Vagina (tissue), 2 donors: ENCODE measurements at regions not wholly inside any gene's neighbourhood (a gene's known extent, or its start where the extent isn't known, plus 50 kb on each side); places are given as distances from the start of the nearest gene placed in this dataset.

Experiments used
- DNase-seq, 2 donors: peaks; one replicate each; pipeline ENCODE4 v3.0.0-alpha.2; 2017; ENCODE audit errors: extremely low spot score in 2 of 2
- H3K27ac ChIP-seq: fragments of 200-600 bp; sonication (generic); one replicate; pipeline ENCODE4 v1.5.1; 2019
- H3K27me3 ChIP-seq: fragments of 200-600 bp; sonication (generic); one replicate; pipeline ENCODE4 v1.5.1; 2019
- H3K36me3 ChIP-seq, 2 donors: fragments of 200-600 bp; sonication (generic); one replicate each; pipeline ENCODE4 v1.5.1; 2017 to 2019
- H3K4me1 ChIP-seq: fragments of 200-600 bp; sonication (generic); one replicate; pipeline ENCODE4 v1.5.1; 2019
- H3K4me3 ChIP-seq, 2 donors: fragments of 200-600 bp; sonication (generic); 1 replicate in 1 of 2; 2 replicates in 1 of 2; pipeline ENCODE4 v1.5.1; 2016 to 2019
- H3K9me3 ChIP-seq: fragments of 200-600 bp; sonication (generic); one replicate; pipeline ENCODE4 v1.5.1; 2019
- CTCF ChIP-seq, 3 experiments: fragments of 450-650 bp in 2 of 3; fragments of 200-600 bp in 1 of 3; sonication (generic) in 1 of 3; IDR thresholded peaks; one replicate each; pipeline ENCODE4 v1.5.1; 2017 to 2019; ENCODE audit warnings: antibody characterized with exemption in 3 of 3, mild to moderate bottlenecking in 2 of 3, moderate library complexity in 2 of 3
- POLR2A ChIP-seq, 2 donors: fragments of 450-650 bp; IDR thresholded peaks; one replicate each; pipeline ENCODE4 v1.6.1; 2017; ENCODE audit warnings: antibody characterized with exemption in 2 of 2, mild to moderate bottlenecking in 2 of 2, moderate library complexity in 2 of 2
- POLR2AphosphoS5 ChIP-seq, 2 donors: sonication (generic); formaldehyde crosslinking; IDR thresholded peaks; one replicate each; pipeline ENCODE4 v1.9.0; 2017; ENCODE audit warnings: antibody characterized with exemption in 2 of 2, mild to moderate bottlenecking in 2 of 2, low read depth in 1 of 2; ENCODE audit not compliant: insufficient read depth in 1 of 2
- intact Hi-C: fragments of 100-400 bp; cut with DNase I; formaldehyde crosslinking; loops from one replicate; pipeline ENCODE4 v1.15.1; 2023

DNA sequence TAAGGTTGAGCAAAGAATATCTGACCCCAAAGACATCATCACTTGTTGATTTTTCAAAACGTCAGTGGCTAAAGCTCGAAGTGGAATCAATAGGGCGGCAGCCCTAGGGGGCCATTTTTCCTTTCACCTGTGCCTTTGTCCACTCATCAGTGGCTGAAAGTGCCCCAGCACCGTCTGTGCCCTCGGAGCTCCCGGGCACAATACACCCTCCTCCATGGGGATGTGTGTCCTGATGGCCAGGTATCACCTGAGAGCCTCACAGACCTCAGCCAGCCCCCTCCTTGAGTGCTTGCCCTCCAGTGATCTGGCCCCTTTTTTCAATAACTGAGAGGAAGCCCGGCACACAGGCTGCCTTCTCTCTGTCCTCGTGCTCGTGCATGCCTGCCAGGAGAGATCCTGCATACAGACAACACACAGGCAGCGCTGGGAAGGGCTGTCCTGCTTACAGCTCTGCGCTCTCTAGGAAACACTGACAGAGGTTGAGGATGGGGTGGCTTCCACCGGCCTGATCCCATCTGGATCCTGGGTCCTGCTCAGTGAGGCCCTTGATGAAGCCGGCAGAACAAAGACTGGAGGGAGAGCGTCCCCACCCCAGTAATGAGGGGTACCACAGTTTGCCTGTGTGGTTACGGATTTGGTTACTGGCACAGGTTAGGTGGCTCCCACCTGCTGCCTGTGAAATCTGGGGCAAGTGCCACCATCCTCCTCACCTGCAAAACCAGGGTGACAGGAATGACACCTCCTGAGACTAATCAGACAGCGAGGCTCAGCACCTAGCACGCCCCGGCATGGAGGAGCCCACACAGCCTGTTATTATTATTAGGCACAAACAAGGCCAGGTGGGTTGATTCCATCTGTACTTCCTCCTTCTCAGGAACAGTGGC lies 197.5 kb upstream of the RAB6C start:
- Histone ChIP-seq H3K4me1 (no peaks in the 10 kb centered on the region), H3K4me3 (no peak overlapping the region), H3K27me3 (no peaks in the 10 kb centered on the region), H3K9me3 (no peaks in the 10 kb centered on the region), H3K36me3 (no peaks in the 10 kb centered on the region), H3K27ac (no peak overlapping the region)
- intact Hi-C loops = no loop called here
- no peak for TF ChIP-seq CTCF (IDR thresholded peaks at IDR 0.05)
- DNase-seq = peak; percentile 64 to 76

DNA sequence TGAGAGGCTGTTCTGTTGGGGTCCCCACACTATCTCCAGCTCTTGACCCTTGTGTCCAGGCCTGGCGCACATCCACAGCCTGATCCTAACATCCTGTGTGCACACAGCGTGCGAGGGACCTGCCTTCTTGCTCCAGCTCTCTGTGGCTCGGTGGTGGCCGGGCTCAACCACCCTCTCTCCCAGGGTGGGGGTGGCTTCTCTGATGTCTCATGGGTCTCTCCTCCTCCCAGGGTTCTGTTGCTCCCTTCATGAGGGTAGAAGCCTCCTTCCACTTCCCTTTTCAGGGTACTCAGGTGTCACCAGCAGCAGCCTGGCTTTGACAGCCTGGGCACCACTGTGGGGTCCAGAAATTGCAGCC lies 196.9 kb upstream of the RAB6C start:
- H3K27me3 ChIP-seq = no peaks in the 10 kb centered on the region
- intact Hi-C loops = no loop called here
- peak; percentile 81 to 84 for DNase-seq
- H3K9me3 ChIP-seq = no peaks in the 10 kb centered on the region
- no peak overlapping the region for H3K27ac ChIP-seq
- H3K36me3 ChIP-seq = no peaks in the 10 kb centered on the region
- no peaks in the 10 kb centered on the region for H3K4me1 ChIP-seq
- no peak overlapping the region for H3K4me3 ChIP-seq
- no peak for TF ChIP-seq CTCF (IDR thresholded peaks at IDR 0.05)
- TF ChIP-seq POLR2A (IDR thresholded peaks at IDR 0.05) = no peak
- no peak for TF ChIP-seq POLR2AphosphoS5 (IDR thresholded peaks at IDR 0.05; ENCODE audit: insufficient read depth in 1 of 2, low read depth in 1 of 2)

- Histone ChIP-seq H3K4me1 (no peaks in the 10 kb centered on the region), H3K27me3 (no peaks in the 10 kb centered on the region), H3K9me3 (no peaks in the 10 kb centered on the region), H3K4me3 (no peak overlapping the region), H3K36me3 (no peaks in the 10 kb centered on the region), H3K27ac (no peak overlapping the region)
- no peak for DNase-seq
- TF ChIP-seq POLR2AphosphoS5 (IDR thresholded peaks at IDR 0.05; ENCODE audit: insufficient read depth in 1 of 2, low read depth in 1 of 2) (no peak), CTCF (IDR thresholded peaks at IDR 0.05) (no peak), POLR2A (IDR thresholded peaks at IDR 0.05) (no peak)
- intact Hi-C loops = no loop called here
Observed at GRCh38 chr2:129784486-129784885, 195.0 kb upstream of the RAB6C start.

GRCh38 chr2:129791712-129792111 lies 187.8 kb upstream of the RAB6C start:
- no peaks in the 10 kb centered on the region for H3K27me3 ChIP-seq
- H3K36me3 ChIP-seq = no peaks in the 10 kb centered on the region
- no peak for DNase-seq
- no peak overlapping the region for H3K27ac ChIP-seq
- TF ChIP-seq POLR2A (IDR thresholded peaks at IDR 0.05) (no peak), POLR2AphosphoS5 (IDR thresholded peaks at IDR 0.05; ENCODE audit: insufficient read depth in 1 of 2, low read depth in 1 of 2) (no peak), CTCF (IDR thresholded peaks at IDR 0.05) (no peak)
- intact Hi-C loops = no loop called here
- H3K9me3 ChIP-seq = no peaks in the 10 kb centered on the region
- no peak overlapping the region for H3K4me3 ChIP-seq
- H3K4me1 ChIP-seq = no peaks in the 10 kb centered on the region

DNA sequence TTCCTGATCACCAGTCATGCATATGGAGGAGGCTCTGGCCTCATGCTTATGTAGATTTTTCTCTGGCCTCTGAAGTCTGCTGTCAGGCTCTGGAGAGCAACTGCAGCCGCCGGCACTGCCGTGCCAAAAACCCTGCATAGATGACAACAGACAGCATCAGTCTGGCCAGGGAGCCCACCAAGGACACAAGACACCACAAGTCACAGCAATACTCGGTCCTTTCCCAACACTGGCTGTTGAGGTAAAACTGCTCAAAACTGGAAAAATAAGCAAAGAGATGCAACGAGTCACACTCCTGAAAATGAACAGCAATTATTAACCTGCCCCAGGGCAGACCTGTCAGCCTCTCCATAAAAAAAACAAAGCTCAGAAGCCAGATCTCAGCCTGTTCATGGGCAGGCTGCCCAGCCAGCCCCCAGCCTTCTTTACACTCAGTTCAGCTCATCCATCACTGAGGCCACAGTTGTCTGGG lies 186.0 kb upstream of the RAB6C start:
- no peak for TF ChIP-seq POLR2AphosphoS5 (IDR thresholded peaks at IDR 0.05; ENCODE audit: insufficient read depth in 1 of 2, low read depth in 1 of 2)
- TF ChIP-seq CTCF (IDR thresholded peaks at IDR 0.05) = no peak
- no peak for TF ChIP-seq POLR2A (IDR thresholded peaks at IDR 0.05)
- no peaks in the 10 kb centered on the region for H3K36me3 ChIP-seq
- H3K9me3 ChIP-seq = no peaks in the 10 kb centered on the region
- intact Hi-C loops = no loop called here
- no peaks in the 10 kb centered on the region for H3K27me3 ChIP-seq
- H3K4me3 ChIP-seq = no peak overlapping the region
- DNase-seq = no peak
- H3K4me1 ChIP-seq = no peaks in the 10 kb centered on the region
- no peak overlapping the region for H3K27ac ChIP-seq
